ELR (cell line): ENCODE measurements at regions not wholly inside any gene's neighbourhood (a gene's known extent, or its start where the extent isn't known, plus 50 kb on each side); places are given as distances from the start of the nearest gene placed in this dataset.

Experiments
- DNase-seq: peaks from one replicate; pipeline ENCODE4 v3.0.0-alpha.2; 2015; ENCODE audit warnings: low read depth

DNA sequence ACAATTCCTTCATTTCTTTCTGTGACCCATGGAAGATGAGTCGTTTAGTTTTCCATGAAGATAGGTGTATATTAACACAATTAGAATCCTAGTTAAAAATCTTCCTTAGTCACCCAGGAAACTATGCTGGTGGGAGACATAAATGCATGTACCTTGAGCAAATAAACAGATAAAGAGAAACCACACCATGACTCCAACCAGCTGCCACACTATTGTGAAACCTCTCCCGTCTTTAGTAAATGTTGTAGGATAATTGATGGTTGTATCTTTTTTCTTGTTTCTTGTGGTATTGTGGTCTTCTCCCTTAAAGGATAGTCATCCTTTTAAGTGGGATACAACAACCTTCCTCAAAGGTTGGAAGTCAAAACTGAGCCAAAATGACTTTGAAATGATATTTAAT, 103.8 kb upstream of the LEF1 start:
- DNase-seq = peak; percentile 74

DNA sequence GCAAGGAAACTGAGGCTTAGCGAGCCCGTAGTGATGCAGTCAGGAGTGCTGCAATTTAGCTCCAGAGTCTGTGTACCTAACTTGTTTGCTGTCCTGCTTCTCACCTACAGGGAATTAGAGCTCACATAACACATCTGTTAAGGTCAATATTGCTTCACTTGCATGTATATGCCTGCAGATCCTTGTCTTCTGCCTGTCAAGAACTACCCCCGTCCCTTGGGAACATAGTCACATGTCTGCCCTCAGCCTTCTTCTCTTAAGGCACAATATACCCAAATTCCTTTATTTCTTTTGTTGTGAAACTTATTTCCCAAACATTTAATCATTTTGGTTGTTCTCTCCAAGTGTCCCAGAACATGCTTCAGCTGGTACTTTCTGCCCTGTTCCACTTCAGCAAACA, 103.3 kb upstream of the LEF1 start:
- peak; percentile 4 for DNase-seq

DNA sequence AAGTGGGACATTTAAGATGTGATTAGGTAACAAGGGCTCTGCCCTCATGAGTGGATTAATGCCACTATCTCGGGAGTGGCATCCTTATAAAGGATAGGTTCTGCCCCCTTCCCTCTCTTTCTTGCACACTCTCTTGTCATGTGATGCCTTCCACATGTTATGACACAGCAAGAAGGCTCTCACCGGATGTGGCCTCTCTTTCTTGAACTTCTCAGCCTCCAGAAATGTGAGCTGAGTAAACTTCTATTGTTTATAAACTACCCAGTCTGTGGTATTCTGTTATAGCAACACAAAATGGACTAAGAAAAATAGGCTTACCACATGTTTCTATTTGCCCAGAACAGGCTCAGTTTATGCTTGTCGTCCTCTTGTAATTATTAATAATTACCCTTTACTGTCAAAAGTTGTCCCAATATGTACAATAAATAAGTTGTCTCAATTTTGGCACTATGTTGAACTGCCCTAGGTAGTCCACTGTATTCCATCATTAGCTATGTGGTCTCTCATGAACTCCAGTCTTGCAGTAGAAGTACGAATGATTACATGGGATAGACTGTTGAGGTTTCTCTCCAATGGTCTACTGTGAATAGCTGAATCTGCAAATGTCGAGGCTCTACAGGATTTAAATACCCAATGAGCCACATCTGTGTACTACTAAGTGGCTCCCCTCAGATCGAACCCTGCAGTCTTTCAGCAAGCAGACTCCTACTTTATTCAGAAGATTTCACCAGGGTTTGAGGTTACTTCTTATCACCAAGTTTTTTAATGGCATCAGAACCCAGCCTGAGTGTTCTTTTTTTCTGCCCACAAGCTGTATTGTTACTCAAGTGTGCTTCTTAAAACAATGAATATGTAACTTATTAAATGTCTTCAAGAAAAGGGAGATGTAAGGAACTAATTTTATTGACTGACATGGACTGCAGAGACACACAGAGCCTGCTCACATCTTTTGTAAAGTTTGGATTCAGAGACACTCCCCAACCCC, 102.0 kb upstream of the LEF1 start:
- peak; percentile 93 for DNase-seq

DNA sequence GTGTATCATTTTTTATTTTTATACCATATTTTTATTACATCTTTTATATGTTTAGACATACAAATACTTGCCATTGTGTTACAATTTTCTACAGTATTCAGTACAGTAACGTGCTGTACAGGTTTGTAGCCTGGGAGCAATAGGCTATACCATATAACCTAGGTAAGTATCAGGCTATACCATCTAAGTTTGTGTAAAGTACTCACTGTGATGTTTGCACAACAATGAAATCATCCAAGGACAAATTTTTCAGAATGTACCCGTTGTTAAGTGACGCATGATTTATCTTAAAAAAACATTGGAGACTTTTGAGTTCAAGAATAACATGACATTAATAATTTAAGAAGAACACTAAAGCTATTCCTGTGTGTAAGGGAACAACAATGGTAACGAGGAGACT, 96.0 kb upstream of the LEF1 start:
- DNase-seq = no peak

DNA sequence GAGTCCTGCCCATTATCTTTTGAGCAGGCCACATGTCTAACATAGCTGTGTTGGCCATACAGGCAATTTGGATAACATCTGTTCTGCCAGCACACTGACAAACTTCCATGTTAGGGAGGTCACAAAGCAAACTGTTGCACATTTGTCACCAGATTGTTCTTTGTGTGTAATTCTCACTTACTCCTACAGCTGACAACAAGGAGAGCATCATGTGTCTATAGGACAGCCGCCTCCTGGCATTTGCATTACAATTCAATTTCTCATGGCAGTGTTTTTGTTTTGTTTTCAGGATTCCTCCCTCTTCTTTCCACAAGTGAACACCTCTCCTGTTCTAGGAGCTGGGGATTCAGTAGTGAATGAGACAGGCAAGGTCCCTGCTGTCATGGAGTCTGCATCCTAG, 94.3 kb upstream of the LEF1 start:
- DNase-seq = no peak

DNA sequence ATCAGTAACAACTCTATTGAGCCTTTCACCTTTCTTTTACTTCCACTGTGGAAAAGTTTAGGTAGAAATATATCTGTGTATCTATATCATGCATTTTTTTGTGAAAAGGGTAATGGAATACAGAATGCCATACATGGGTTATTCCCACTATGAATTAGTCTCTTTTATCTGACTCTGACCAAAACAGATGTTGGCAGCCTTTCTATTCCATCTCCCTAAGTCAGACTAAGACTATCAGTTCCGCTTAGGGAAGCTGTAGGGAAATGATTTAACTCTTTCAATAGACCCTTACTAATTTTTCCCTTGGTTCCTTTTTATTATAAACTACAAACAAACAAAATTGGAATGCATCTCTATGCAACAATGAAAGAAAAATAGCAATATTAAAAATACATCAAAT, 92.3 kb upstream of the LEF1 start:
- DNase-seq = no peak

DNA sequence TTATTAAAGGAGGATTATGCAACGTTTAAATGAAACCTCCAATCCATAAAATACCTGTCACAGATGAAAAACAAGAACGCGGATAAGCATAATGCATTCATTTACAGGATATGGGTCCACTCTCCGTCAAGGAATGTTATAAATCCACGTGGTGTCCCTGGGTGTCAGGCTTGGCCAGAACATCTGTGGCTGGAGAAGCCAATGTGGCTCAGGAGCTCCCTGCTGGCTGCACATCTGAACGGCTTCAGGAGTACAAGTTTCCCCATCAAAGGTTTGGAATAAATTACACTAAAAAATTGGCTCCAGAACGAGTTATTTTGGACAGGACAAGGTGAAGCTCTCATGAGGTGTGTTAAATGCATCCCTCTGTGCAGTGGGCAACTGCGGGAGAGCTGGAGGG, 87.8 kb upstream of the LEF1 start:
- DNase-seq = no peak

DNA sequence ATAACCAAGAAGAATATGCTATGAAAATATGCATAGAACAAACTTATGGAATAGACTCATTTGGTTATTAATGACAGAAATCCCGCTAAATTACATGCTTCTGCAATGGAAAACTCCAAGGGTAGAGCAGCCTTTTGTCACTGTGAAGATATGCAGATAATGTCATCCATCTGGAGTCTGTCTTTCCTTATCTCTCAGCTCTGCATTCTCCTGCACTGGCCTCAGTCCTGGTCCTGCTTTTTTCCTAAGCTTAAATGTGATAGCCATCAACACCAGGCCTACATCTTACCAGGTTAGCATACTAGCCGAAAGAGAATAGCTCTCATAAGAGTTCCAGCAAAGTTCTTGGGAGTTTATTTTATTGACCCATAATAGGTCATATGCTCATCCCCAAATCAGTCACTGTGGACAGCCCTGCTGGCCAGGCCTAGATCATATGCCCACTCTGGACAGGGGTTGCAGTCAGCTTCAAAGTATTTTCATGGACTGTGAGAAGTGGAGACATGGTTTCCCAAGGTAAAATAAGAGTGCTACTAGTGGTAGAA, 86.5 kb upstream of the LEF1 start:
- no peak for DNase-seq

DNA sequence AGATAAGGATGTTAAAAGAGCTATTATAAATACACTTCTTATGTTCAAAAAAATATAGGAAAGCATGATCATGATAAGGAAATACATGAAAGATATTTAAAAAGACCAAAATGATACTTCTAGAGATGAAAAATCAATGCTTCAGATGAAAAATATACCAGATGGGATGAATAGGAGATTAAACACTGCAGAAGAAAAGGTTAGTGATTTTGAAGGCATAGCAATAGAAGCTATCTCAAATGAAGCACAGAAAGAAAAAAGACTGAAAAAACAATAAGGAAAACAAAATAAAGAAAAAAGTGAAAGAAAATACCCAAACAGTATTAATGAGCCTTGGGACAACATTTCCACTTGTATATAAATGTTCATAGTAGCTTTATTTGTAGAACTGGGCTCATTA, 80.7 kb upstream of the LEF1 start:
- DNase-seq = no peak

DNA sequence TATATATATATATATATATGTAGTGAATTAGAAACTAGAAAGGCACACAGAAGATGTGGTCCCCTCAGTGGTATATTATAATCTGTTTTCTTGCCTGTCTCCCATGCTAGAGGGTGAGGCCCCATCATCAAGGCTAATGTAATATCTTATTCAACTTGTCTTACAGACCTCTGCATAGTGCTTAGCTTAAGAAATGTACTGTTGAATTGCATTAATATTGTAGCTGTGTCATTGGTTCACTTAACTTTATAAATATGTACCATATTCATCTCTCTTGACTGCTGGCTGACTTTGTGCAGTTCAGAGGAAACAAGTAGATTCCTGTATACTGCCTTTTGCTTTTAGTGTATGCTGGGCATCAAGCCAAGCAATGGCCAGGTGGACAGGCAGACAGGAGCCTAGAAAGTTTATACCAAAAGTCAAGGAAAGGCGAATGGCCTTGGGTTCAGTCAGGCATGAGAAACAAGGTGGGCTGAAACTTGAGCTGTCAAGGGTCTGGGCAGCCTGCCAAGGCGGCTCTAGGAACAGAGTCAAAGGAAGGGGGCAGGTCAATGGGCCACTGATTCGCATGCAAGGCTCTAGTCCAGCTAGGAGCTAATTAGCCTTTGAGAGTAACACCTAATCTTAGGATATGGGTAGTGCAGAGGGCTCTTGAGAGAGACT, 78.8 kb upstream of the LEF1 start:
- no peak for DNase-seq

DNA sequence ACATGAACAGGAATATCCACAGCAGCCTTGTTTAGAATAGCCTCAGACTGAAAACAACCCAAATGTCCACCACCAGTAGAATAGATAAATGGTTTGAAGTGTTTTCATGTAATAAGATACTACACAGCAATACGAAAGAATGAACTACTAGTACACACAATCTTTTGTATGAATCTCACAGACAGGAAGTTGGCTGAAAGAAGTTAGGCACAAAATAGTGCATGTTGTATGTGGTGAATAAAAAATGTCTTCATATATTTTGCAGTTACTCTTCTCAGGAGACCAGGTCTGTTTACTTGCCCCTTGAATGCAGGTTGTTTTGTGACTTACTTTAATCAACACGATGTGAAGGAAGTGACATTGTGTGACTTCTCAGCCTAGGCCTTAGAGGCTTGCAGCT, 75.9 kb upstream of the LEF1 start:
- no peak for DNase-seq

DNA sequence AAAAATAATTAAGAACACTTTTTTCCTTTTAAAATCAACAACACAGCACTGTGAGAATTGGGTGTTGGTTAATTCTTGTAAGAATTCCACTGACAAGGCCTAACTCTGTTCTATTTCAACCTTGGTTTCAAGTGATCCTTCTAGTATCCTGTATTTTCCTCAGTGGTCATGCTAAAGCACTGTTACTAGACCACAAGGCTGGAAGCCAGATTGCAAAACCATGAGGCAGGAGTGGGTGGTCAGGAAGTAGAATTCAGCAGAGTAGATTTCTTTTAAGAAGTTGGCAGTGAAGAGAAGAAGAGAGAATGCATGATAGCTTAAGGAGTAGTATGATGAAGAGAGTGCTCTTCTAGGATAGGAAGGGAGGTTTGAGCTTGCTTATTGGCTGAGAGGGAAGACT, 71.6 kb upstream of the LEF1 start:
- no peak for DNase-seq

DNA sequence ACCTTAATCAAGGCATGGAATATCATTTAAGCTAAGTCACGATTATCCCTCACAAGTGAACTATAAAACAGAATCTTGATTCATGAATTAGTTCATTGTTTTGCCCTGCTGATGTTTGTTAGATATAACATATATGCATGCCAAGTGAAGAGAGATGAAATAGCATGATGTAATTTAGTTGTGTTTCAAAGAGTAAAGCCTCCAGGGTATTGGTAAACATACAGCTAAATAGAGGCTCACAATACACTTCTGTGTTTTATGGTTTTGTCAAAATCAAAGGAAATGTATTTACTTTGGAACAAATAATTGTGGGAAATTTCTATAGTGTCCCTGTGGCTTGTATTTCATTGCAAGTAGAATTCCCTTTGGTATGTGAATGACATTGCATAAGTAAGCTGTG, 69.0 kb upstream of the LEF1 start:
- no peak for DNase-seq

DNA sequence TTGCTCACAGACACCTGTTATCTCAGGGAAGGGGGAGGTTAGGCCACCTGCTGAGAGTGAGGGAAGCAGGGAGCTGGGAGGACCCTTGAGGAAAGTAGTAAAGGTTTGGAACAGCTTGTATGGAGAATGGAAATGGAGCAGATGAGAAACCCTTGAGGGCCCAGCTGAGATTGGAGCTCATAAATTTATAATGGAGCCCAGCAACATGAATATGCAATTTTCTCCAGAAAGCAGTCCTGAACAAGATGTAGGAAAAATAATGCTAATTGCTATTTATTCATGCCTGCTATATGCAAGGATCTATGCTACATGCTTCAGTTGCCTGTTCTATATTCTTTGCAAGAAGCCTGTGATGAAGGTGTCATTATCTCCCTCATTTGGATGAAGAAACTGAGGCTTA, 67.5 kb upstream of the LEF1 start:
- DNase-seq = no peak

DNA sequence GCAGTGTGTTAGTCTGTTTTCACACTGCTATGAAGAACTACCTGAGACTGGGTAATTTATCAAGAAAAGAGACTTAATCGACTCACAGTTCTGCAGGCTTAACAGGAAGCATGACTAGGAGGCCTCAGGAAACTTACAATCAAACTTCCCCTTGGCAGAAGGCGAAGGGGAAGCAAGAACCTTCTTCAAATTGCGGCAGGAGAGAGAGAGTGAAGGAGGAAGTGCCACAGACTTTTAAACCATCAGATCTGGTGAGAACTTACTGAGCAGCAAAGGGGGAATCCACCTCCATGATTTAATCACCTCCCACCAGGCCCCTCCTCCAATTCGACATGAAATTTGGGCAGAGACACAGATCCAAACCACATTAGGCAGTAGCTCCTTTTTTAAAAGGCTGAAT, 59.2 kb upstream of the LEF1 start:
- DNase-seq = no peak

DNA sequence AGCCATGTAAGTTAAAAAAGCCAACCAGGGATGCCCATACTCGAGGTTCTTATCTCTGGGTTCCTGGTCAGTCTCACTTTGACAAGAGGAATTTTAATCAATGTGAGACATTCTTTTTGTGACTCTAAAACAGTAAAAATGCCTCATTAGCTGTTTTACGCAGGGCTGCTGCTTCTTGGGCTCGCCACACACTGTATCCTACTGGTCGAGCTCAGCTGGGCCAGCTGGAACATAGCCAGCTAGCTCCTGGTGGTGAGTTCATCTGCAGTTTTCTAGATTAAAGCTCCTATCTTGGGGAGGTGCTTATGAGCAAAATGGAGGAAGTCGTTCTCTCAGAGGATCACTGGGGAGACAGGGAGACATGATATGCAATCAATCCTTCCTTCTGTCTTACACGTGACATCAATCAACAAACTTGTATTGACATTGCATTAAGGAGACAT, 55.9 kb upstream of the LEF1 start:
- DNase-seq = peak; percentile 37

DNA sequence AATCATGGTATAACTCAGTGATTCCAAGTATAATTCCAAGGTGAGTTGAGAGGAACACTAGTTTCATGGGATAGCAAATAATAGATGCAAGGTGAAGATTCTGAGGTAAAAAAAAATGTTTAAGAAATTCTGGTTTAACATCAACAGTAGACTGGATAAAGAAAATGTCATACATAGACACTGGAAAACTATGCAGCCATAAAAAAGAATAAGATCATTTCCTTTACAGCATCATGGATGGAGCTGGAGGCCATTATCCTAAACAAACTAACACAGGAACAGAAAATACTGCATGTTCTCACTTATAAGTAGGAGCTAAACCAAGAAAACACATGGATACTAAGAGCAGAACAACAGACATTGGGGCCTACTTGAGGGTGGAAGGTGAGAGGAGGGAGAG, 54.6 kb upstream of the LEF1 start:
- no peak for DNase-seq

DNA sequence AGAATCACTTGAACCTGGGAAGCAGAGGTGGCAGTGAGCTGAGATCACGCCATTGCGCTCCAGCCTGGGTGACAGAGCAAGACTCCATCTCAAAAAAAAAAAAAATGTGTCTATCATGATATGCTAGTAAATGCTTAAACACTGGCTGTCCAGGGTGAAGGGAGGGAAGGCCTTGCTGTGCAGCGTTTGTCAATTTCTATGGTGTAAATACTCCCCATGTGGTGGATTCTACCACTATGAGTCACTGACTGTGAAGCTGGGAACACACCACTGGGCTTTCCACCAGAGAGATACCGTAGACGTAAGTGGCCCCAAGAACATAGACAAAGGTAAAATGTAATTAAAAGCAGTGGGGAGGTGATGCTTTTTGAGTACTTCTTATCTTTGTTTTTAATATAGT, 51.3 kb upstream of the LEF1 start:
- peak; percentile 19 for DNase-seq
